ENCODE measurements at regions not wholly inside any gene's neighbourhood (a gene's known extent, or its start where the extent isn't known, plus 50 kb on each side); places are given as distances from the start of the nearest gene placed in this dataset.

DNA sequence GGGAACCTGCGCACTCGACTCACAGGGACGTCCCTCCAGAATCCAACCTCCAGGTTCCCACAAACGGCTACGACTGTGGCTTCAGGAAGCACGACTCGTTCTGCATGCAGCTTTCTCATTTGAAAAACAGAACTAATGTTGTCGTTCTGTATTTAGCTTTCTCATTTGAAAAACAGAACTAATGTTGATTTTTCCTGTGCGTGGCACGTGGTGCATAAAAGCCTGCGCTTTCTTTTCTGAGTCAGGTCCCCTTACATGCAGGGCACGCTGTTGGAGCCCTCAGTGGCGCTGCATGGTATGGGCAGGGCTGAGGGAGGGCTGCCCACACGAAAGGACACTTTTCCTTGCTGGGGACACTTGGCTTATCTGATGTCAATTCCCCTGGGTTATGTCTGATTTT lies 124.3 kb downstream of the TMEM18 start:
- DNase-seq (ENCODE audit: low spot score) = no peak

DNA sequence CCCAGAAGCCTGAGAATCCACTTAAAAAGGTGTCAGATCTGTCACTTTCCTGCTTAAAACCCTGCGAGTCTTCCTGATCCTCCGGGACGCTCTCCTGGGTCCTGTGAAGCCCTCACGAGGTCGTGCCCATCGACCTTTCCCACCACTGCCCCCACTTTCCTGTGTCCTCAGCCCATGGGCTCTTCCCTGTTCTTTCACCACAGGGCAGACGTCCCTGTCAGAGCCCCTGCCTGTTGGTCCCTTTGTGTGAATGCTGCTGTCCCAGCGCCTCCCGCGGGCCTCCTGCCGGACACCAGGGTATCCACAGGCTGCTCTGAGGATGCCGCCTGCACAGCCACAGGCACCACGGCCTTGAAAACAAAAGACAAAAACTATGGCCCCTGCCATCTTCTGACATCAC lies 125.6 kb downstream of the TMEM18 start:
- peak; percentile 61 for DNase-seq (ENCODE audit: low spot score)

- DNase-seq (ENCODE audit: low spot score) = peak; percentile 63
Observed at GRCh38 chr2:550860-551567, 126.2 kb downstream of the TMEM18 start.

GRCh38 chr2:545711-546650 lies 131.2 kb downstream of the TMEM18 start:
- no peak for DNase-seq (ENCODE audit: low spot score)

DNA sequence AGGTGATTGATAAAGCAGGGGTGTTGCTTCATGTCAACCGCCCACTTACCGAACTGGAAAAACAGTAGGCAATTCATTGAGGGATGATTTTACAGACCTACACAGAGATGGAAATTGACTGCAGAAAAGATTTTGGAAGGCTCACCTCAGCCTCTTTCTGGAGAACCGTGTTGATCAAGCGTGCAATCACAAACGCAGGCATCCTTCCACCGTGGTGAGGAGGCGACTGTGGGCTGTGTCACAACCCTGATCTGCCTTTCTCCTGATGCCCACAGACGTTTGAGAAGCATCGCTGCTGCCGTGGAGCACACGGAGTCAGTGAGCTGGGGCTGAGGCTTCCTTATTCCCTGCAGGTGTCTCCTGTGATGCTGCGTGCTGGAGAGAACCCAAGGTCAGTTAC lies 132.0 kb downstream of the TMEM18 start:
- DNase-seq (ENCODE audit: low spot score) = no peak

- DNase-seq (ENCODE audit: low spot score) = no peak
Observed at GRCh38 chr2:538646-539045, 138.6 kb downstream of the TMEM18 start.

DNA sequence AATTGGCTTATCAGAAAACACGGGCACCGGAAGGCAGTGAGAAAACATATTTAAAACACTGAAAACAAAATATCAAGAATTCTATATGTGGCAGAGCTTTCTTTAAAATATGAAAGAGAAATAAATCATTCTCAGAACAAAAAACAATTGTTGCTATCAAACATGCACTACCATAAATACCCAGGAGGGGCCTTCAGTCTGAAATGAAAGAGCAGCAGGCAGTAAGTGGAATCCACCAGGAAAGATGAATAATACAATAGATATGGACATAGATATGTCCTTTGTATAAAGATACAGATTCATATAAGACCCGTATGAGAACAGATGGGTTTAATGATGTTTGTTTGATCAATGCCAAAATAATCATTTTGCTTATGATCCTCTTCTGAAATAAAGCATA lies 142.0 kb downstream of the TMEM18 start:
- no peak for DNase-seq (ENCODE audit: low spot score)

GRCh38 chr2:529852-530251 lies 147.4 kb downstream of the TMEM18 start:
- DNase-seq (ENCODE audit: low spot score) = no peak

DNA sequence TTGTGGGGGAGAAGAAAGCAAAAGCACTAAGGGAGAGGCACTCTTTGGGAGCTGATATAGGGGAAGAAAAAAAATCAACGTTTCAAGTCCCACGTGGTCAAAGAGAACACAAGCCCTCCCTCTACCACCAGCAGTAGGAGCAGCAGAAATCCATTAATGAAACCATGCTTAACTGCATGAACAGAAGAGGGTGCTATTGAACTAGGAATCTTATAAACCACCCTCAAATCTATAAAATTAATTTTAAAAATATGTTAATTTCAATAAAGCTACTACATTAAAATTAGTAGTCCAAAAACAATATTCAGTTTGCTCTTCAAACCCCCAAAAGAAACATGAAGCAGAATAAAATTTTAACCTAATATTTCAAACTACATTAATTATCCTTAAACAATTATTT lies 147.8 kb downstream of the TMEM18 start:
- DNase-seq (ENCODE audit: low spot score) = peak; percentile 81

DNA sequence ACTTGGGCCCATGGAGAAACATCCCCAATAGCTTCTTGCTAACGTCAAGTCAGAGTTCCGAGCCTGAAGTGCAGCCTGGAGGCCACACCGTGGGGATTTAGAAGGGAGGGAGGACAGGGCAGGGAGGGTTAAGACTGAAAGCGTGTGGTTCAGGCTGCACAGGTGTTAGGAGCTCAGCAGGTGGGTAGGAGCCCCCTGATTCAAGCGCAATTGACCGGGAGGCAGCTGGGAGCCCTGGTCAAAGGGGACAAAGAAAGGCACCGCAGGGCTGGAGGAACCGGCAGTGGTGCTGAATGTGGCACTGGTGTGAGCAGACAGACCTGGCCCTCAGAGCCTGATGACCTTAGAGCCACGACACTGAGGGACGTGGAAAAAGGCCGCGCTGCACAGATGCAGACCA lies 149.6 kb downstream of the TMEM18 start:
- no peak for DNase-seq (ENCODE audit: low spot score)

GRCh38 chr2:526918-527317 lies 150.3 kb downstream of the TMEM18 start:
- DNase-seq (ENCODE audit: low spot score) = no peak

DNA sequence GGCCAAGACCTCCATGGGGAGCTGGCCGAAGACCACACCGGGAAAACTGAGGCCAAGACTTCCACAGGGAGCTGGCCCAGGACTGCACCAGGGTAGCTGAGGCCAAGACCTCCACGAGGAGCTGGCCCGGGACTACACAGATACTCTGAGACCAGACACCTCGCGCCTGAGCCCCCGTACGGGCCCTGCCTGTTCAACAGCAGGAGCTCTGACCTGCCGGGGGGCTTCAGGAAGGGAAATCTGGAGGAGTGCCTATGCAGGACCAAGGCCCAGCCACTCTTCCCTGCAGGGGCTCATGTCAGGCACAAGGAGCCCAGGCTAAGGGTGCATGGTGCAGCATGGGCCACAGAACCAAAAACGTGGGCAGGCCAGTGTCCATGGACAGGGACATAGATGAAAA lies 151.6 kb downstream of the TMEM18 start:
- DNase-seq (ENCODE audit: low spot score) = no peak

- no peak for DNase-seq (ENCODE audit: low spot score)
Observed at GRCh38 chr2:525021-525420, 152.2 kb downstream of the TMEM18 start.

DNA sequence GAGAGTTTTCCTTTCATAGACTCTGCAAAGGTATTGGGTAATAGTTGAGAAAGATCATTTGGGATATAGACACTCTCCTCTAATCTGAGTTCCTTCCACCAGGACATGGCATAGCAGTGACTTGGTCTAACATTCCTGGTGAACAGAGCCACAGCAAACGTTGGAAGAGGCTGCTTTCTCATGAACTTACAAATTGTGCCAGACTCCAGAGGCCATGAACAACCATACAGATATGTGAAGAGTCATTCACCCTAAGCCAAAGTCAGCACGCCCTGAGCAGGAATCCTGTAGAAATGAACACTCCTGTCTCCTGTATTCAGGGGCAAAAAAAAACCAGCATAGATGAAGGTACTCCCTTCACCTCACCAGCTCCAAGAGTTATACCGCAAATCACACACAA lies 152.8 kb downstream of the TMEM18 start:
- DNase-seq (ENCODE audit: low spot score) = no peak

DNA sequence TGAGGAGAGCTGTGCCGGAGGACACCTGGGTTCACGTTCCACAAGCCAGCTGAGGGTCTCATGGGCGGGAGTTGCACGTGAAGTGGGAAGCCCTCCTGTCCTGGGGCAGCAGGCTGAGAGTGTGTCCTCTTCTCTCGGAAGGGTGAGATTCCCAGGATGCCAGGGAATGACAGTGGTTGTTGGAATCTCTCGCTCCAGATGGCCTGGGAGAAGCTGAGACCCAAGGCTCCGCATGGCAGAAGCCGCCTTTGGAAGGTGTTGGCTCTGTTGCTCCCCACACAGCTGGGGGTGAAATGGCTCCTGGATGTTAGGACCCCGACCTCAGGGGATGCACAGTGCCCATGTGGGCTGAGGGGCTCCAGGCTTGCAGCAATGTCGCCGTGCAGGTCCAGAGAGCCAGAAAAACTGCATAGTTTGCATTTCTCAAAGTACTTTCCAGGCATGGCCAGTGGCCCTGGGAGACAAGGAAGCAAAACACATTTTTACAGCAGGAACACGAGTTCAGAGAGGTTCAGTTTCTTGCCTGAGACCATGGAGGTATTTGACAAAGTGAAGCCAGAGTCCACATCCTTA lies 153.4 kb downstream of the TMEM18 start:
- no peak for DNase-seq (ENCODE audit: low spot score)

- DNase-seq (ENCODE audit: low spot score) = no peak
Observed at GRCh38 chr2:522776-523175, 154.4 kb downstream of the TMEM18 start.

DNA sequence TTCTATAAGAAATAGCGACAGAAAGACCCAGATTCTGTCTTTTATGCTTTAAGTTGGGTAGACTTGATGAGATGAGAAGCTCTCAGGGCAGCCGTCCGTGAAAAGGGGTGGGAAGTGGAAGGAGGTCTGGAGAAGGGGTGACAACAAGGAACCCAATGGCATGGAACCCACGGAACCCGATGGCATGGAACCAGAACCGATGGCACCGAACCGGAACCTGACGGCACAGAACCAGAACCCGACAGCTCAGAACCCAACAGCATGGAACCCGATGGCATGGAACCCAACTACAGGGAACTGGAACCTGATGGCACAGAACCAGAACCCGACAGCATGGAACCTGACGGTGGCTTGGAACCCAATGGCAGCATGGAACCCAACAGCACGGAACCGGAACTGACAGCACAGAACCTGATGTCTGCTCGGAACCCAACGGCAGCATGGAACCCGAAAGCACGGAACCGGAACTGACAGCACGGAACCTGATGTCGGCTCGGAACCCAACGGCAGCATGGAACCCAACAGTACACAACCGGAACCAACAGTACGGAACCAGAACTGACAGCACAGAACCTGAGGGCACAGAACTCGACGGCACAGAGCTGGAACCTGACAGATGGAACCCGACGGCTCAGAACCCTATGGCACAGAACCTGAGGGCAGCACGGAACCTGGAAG lies 155.2 kb downstream of the TMEM18 start:
- DNase-seq (ENCODE audit: low spot score) = no peak

- DNase-seq (ENCODE audit: low spot score) = no peak
Observed at GRCh38 chr2:520663-521340, 156.4 kb downstream of the TMEM18 start.

- no peak for DNase-seq (ENCODE audit: low spot score)
Observed at GRCh38 chr2:516944-517343, 160.3 kb downstream of the TMEM18 start.

DNA sequence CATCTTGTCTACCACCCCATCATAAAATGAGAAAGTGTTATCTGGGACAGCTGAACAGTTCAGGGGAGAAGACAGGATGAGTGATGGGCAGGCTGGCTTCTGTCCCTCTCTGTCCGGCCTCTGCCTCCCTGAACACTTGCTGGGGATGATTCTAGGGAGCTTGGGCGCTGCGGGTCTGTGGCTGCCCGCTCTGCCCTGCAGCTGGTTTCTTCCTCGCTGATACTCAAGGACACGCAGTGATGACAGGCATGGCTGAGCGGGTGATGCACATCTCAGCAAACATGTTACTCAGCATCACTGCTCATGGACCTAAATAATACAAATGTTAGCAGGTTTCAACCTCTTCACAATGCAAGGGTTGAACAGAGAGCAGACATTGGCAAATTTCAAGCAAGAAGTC lies 161.1 kb downstream of the TMEM18 start:
- no peak for DNase-seq (ENCODE audit: low spot score)

DNA sequence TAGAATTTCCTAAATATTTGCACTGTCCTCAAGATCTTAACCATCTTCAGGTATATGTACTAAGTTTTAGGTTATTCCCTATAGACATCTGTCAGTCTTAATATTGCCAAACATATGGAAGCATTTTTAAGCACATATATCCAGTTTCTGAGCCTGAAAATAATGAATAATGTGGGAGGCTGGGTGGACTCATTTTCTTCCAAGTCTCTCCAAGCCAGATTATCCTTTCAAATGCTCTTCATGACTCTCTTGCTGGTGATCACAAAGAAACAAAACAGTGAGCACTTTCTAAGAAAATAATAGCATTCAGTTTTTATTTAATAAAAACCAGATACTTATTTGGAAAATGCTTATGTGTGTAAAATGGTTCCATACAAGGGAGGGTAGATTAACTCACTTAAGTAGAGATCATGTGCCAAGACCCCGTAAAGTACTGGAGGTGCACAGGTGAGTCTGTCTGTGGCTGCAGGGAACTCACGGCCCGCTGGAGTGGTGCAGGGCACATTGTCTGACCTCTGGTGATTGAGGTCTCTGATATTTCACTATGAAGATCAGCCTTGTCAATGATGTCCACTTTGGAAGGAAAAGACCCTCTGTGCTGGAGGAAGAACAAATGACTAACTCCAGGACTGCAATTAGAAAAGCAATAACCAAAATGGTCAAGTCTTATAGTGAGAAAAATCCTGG lies 161.6 kb downstream of the TMEM18 start:
- no peak for DNase-seq (ENCODE audit: low spot score)

Data from SK-N-DZ (cell line).